ENCODE measurements at regions not wholly inside any gene's neighbourhood (a gene's known extent, or its start where the extent isn't known, plus 50 kb on each side); places are given as distances from the start of the nearest gene placed in this dataset.

GRCh38 chr5:82497242-82497641 is 219.1 kb upstream of the RPS23 start:
- peaks cover 8% of the 10 kb centered on the region; the same call in 1 of the 2 replicates for H3K9me3 Mint-ChIP-seq
- H3K27me3 Mint-ChIP-seq (ENCODE audit: low read depth): no peaks in the 10 kb centered on the region
- 0 out of 2 replicates have a peak, but pooled peaks cover 2% of the 10 kb centered on the region for H3K36me3 Mint-ChIP-seq
- ChIA-PET POLR2A (no interaction called here), CTCF (no interaction called here)
- TF ChIP-seq ETV6 (CRISPR knock-in tag; IDR thresholded peaks at IDR 0.05) (no peak), NFE2L1 (CRISPR knock-in tag; IDR thresholded peaks at IDR 0.05) (no peak), TP53 (CRISPR knock-in tag; IDR thresholded peaks at IDR 0.05) (no peak)
- TF ChIP-seq, protein P1, sequence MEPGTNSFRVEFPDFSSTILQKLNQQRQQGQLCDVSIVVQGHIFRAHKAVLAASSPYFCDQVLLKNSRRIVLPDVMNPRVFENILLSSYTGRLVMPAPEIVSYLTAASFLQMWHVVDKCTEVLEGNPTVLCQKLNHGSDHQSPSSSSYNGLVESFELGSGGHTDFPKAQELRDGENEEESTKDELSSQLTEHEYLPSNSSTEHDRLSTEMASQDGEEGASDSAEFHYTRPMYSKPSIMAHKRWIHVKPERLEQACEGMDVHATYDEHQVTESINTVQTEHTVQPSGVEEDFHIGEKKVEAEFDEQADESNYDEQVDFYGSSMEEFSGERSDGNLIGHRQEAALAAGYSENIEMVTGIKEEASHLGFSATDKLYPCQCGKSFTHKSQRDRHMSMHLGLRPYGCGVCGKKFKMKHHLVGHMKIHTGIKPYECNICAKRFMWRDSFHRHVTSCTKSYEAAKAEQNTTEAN (CRISPR knock-in tag; IDR thresholded peaks at IDR 0.05): no peak
- TF ChIP-seq, protein P2, sequence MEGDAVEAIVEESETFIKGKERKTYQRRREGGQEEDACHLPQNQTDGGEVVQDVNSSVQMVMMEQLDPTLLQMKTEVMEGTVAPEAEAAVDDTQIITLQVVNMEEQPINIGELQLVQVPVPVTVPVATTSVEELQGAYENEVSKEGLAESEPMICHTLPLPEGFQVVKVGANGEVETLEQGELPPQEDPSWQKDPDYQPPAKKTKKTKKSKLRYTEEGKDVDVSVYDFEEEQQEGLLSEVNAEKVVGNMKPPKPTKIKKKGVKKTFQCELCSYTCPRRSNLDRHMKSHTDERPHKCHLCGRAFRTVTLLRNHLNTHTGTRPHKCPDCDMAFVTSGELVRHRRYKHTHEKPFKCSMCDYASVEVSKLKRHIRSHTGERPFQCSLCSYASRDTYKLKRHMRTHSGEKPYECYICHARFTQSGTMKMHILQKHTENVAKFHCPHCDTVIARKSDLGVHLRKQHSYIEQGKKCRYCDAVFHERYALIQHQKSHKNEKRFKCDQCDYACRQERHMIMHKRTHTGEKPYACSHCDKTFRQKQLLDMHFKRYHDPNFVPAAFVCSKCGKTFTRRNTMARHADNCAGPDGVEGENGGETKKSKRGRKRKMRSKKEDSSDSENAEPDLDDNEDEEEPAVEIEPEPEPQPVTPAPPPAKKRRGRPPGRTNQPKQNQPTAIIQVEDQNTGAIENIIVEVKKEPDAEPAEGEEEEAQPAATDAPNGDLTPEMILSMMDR (IDR thresholded peaks at IDR 0.05): no peak
- H3K27ac Mint-ChIP-seq: no peak overlapping the region
- ATAC-seq (no peak), DNase-seq (ENCODE audit: low spot score) (no peak)
- H3K4me3 Mint-ChIP-seq: no peak overlapping the region
- no peaks in the 10 kb centered on the region for H3K4me1 Mint-ChIP-seq

DNA sequence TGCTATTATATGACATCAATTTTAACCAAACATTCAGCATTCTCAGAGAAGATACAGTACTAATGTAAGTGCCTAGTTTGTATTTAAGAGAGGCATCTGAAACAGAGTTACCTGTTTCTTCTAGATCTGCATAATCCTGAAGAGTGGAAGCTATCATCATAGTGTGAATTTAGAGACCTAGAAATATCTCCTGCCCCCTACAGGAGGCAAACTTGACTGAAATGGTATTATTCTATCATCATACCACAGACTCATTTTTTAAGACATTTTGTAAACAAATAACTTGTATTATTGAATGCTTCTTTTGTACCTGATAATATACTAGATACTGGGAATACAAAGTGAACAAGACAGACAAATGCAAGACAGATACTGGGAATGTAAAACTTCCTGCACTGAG is 216.8 kb upstream of the RPS23 start:
- H3K4me1 Mint-ChIP-seq: no peaks in the 10 kb centered on the region
- ChIA-PET CTCF (interaction anchor here (0.8 to 1.4 kb wide), 5 partner anchors 23 to 130 kb away, joined by 3 to 5 read pairs (median 3); no protein-coding TSS in a partner anchor), POLR2A (no interaction called here)
- H3K4me3 Mint-ChIP-seq: no peak overlapping the region
- ATAC-seq (no peak), DNase-seq (ENCODE audit: low spot score) (no peak)
- H3K27ac Mint-ChIP-seq: no peak overlapping the region
- 0 out of 2 replicates have a peak, but pooled peaks cover 5% of the 10 kb centered on the region for H3K9me3 Mint-ChIP-seq
- TF ChIP-seq FOXP1 (CRISPR knock-in tag; IDR thresholded peaks at IDR 0.05; ENCODE audit: borderline replicate concordance) (no peak), CBFB (CRISPR knock-in tag; IDR thresholded peaks at IDR 0.05; ENCODE audit: low read depth) (no peak), ZNF671 (CRISPR knock-in tag; IDR thresholded peaks at IDR 0.05) (no peak), GTF2I (CRISPR knock-in tag; conservative IDR thresholded peaks at IDR 0.05) (no peak), NR1H2 (CRISPR knock-in tag; IDR thresholded peaks at IDR 0.05) (no peak), TEAD4 (CRISPR knock-in tag; IDR thresholded peaks at IDR 0.05) (no peak), RORB (CRISPR knock-in tag; IDR thresholded peaks at IDR 0.05) (no peak)
- TF ChIP-seq, protein P3, sequence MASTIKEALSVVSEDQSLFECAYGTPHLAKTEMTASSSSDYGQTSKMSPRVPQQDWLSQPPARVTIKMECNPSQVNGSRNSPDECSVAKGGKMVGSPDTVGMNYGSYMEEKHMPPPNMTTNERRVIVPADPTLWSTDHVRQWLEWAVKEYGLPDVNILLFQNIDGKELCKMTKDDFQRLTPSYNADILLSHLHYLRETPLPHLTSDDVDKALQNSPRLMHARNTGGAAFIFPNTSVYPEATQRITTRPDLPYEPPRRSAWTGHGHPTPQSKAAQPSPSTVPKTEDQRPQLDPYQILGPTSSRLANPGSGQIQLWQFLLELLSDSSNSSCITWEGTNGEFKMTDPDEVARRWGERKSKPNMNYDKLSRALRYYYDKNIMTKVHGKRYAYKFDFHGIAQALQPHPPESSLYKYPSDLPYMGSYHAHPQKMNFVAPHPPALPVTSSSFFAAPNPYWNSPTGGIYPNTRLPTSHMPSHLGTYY (CRISPR knock-in tag; IDR thresholded peaks at IDR 0.05): no peak
- TF ChIP-seq, protein P4, sequence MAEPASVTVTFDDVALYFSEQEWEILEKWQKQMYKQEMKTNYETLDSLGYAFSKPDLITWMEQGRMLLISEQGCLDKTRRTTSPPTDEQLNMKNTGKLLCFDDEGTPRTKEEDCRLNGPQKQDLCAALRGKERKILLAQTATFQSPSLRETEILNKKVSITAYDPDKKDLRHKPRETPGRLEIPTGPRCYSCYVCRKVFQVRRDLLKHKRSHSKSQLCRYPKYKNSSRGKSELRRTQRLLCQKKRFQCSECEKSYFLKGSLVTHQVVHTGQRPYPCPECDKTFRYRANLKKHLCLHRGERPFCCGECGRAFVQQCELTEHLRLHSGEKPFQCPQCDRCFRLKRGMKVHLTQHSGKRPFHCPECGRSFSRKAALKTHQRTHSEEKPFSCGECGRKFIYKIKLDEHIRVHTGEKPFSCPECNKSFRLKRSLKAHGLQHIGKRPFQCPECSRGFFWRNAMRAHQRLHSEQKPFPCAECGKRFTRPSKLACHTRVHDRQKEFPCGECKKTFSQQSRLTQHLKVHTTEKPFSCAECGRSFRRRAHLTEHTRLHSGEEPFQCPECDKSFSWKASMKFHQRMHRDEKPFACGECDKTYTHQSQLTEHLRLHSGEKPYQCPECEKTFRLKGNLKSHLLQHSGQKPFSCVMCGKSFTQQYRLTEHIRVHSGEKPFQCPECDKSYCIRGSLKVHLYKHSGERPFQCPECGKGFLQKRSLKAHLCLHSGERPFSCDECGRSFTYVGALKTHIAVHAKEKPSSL (CRISPR knock-in tag; conservative IDR thresholded peaks at IDR 0.05): no peak
- TF ChIP-seq, protein P5, sequence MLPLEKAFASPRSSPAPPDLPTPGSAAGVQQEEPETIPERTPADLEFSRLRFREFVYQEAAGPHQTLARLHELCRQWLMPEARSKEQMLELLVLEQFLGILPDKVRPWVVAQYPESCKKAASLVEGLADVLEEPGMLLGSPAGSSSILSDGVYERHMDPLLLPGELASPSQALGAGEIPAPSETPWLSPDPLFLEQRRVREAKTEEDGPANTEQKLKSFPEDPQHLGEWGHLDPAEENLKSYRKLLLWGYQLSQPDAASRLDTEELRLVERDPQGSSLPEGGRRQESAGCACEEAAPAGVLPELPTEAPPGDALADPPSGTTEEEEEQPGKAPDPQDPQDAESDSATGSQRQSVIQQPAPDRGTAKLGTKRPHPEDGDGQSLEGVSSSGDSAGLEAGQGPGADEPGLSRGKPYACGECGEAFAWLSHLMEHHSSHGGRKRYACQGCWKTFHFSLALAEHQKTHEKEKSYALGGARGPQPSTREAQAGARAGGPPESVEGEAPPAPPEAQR (CRISPR knock-in tag; IDR thresholded peaks at IDR 0.05): no peak
- TF ChIP-seq, protein P6, sequence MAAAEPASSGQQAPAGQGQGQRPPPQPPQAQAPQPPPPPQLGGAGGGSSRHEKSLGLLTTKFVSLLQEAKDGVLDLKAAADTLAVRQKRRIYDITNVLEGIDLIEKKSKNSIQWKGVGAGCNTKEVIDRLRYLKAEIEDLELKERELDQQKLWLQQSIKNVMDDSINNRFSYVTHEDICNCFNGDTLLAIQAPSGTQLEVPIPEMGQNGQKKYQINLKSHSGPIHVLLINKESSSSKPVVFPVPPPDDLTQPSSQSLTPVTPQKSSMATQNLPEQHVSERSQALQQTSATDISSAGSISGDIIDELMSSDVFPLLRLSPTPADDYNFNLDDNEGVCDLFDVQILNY (CRISPR knock-in tag; IDR thresholded peaks at IDR 0.05): no peak
- no peaks in the 10 kb centered on the region for H3K27me3 Mint-ChIP-seq (ENCODE audit: low read depth)
- no peaks in the 10 kb centered on the region for H3K36me3 Mint-ChIP-seq
